WTC11 (cell line): ENCODE measurements at regions not wholly inside any gene's neighbourhood (a gene's known extent, or its start where the extent isn't known, plus 50 kb on each side); places are given as distances from the start of the nearest gene placed in this dataset.

ENCODE experiments used
- ATAC-seq: fragments of 200-7000 bp; cut with Tn5 transposase; 2 replicates; pipeline ENCODE4 v1.10.0; 2021; ENCODE audit warnings: mild to moderate bottlenecking, moderate library complexity
- CTCF ChIA-PET: fragments of 300-600 bp; sonication (Branson Sonifier 250); formaldehyde crosslinking; loops from one replicate; lab custom pipeline; 2021; ENCODE audit warnings: antibody characterized with exemption; lab: Charles Lee
- POLR2A ChIA-PET: fragments of 350-600 bp; sonication (Branson Sonifier 250); formaldehyde crosslinking; loops from one replicate; lab custom pipeline; 2021; ENCODE audit warnings: antibody characterized with exemption; lab: Charles Lee
- DNase-seq: peaks from one replicate; pipeline ENCODE4 v3.0.0; 2021; ENCODE audit warnings: low spot score
- H3K27ac Mint-ChIP-seq: 2 replicates; pipeline ENCODE4 v1.8.0; 2021; ENCODE audit warnings: mixed read lengths
- H3K27me3 Mint-ChIP-seq: 2 replicates; pipeline ENCODE4 v1.8.0; 2021; ENCODE audit warnings: low read depth, mild to moderate bottlenecking, moderate library complexity, mixed read lengths
- H3K36me3 Mint-ChIP-seq: 2 replicates; pipeline ENCODE4 v1.8.0; 2021; ENCODE audit warnings: mixed read lengths
- H3K4me1 Mint-ChIP-seq: 2 replicates; pipeline ENCODE4 v1.8.0; 2022; ENCODE audit warnings: mixed read lengths
- H3K4me3 Mint-ChIP-seq: 2 replicates; pipeline ENCODE4 v1.8.0; 2021; ENCODE audit warnings: mild to moderate bottlenecking, moderate library complexity, mixed read lengths
- H3K9me3 Mint-ChIP-seq: 2 replicates; pipeline ENCODE4 v1.8.0; 2021; ENCODE audit warnings: mixed read lengths
- CBFB ChIP-seq: sonication (generic); formaldehyde crosslinking; IDR thresholded peaks from 2 replicates; pipeline ENCODE4 v1.8.1; 2022; ENCODE audit warnings: mild to moderate bottlenecking, low read depth, missing genetic modification reagents
- ETV6 ChIP-seq: sonication (generic); formaldehyde crosslinking; IDR thresholded peaks from 2 replicates; pipeline ENCODE4 v1.8.1; 2022; ENCODE audit warnings: mild to moderate bottlenecking, missing genetic modification reagents
- NR3C1 ChIP-seq: sonication (generic); formaldehyde crosslinking; conservative IDR thresholded peaks from 2 replicates; pipeline ENCODE4 v1.8.1; 2023; ENCODE audit warnings: low read depth, mild to moderate bottlenecking, missing genetic modification reagents
- OVOL2 ChIP-seq: fragments of 250-450 bp; sonication (Bioruptor Pico); IDR thresholded peaks from 2 replicates; pipeline ENCODE4 v1.9.0; 2021; ENCODE audit warnings: mild to moderate bottlenecking, borderline replicate concordance
- SOX15 ChIP-seq: fragments of 250-450 bp; sonication (Bioruptor Pico); IDR thresholded peaks from 2 replicates; pipeline ENCODE4 v1.9.0; 2021; ENCODE audit warnings: mild to moderate bottlenecking
- ZNF219 ChIP-seq: sonication (generic); formaldehyde crosslinking; IDR thresholded peaks from 2 replicates; pipeline ENCODE4 v1.8.0; 2023; ENCODE audit warnings: missing genetic modification reagents, mild to moderate bottlenecking, borderline replicate concordance
- ZNF232 ChIP-seq: sonication (generic); formaldehyde crosslinking; IDR thresholded peaks from 2 replicates; pipeline ENCODE4 v1.8.0; 2022; ENCODE audit warnings: mild to moderate bottlenecking, missing genetic modification reagents
- ZNF423 ChIP-seq: fragments of 250-450 bp; sonication (Bioruptor Pico); IDR thresholded peaks from 2 replicates; pipeline ENCODE4 v2.1.2; 2022; ENCODE audit warnings: mild to moderate bottlenecking, moderate library complexity
- ZNF671 ChIP-seq: fragments of 250-450 bp; sonication (Bioruptor Pico); IDR thresholded peaks from 2 replicates; pipeline ENCODE4 v1.8.0; 2021; ENCODE audit warnings: mild to moderate bottlenecking
- TF ChIP-seq, protein P1 (sequence below): sonication (generic); formaldehyde crosslinking; IDR thresholded peaks from 2 replicates; pipeline ENCODE4 v1.8.1; 2023; ENCODE audit warnings: mild to moderate bottlenecking, missing genetic modification reagents, moderate library complexity
- TF ChIP-seq, protein P2 (sequence below): sonication (generic); formaldehyde crosslinking; conservative IDR thresholded peaks from 2 replicates; pipeline ENCODE4 v1.8.1; 2023; ENCODE audit warnings: mild to moderate bottlenecking, low read depth, missing genetic modification reagents, moderate library complexity
- TF ChIP-seq, protein P3 (sequence below): fragments of 250-450 bp; sonication (Bioruptor Pico); IDR thresholded peaks from 2 replicates; pipeline ENCODE4 v1.9.0; 2021; ENCODE audit warnings: mild to moderate bottlenecking
- TF ChIP-seq, protein P4 (sequence below): sonication (generic); formaldehyde crosslinking; IDR thresholded peaks from 2 replicates; pipeline ENCODE4 v1.8.0; 2022; ENCODE audit warnings: missing genetic modification reagents
- TF ChIP-seq, protein P5 (sequence below): sonication (generic); formaldehyde crosslinking; IDR thresholded peaks from 2 replicates; pipeline ENCODE4 v1.8.1; 2022; ENCODE audit warnings: low read depth, mild to moderate bottlenecking, moderate library complexity, missing genetic modification reagents, borderline replicate concordance
- TF ChIP-seq, protein P6 (sequence below): fragments of 250-450 bp; sonication (Bioruptor Pico); IDR thresholded peaks from 2 replicates; pipeline ENCODE4 v1.9.0; 2021; ENCODE audit warnings: mild to moderate bottlenecking
- TF ChIP-seq, protein P7 (sequence below): fragments of 250-450 bp; sonication (Bioruptor Pico); IDR thresholded peaks from 2 replicates; pipeline ENCODE4 v1.9.0; 2021; ENCODE audit warnings: mild to moderate bottlenecking, borderline replicate concordance
- TF ChIP-seq, protein P8 (sequence below): sonication (generic); formaldehyde crosslinking; IDR thresholded peaks from 2 replicates; pipeline ENCODE4 v1.8.1; 2022; ENCODE audit warnings: low read depth, missing genetic modification reagents, borderline replicate concordance

DNA sequence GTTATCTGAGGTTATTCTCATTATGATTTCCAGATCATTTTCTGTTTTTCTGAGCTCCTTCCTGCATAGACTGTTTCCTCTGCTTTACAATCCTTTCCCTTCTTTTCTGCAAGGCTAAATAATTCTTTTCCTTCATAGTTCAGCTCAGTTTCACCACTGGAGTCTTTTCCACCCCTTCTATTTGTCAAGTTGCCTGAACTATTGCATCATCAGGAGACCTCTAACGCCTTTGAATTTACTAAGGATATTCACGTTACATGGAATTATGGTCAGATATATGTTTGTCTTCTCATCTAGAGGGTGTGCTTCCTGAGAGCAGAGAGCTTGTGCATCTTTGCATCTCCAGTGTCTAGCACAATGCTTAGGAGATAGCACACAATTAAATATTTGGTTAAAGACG is 140.4 kb upstream of the CA10 start (continued):
- TF ChIP-seq, protein P1, sequence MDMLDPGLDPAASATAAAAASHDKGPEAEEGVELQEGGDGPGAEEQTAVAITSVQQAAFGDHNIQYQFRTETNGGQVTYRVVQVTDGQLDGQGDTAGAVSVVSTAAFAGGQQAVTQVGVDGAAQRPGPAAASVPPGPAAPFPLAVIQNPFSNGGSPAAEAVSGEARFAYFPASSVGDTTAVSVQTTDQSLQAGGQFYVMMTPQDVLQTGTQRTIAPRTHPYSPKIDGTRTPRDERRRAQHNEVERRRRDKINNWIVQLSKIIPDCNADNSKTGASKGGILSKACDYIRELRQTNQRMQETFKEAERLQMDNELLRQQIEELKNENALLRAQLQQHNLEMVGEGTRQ (CRISPR knock-in tag), result no peak
- no peak for TF ChIP-seq OVOL2
- no peak for TF ChIP-seq NR3C1 (CRISPR knock-in tag)
- TF ChIP-seq, protein P2, sequence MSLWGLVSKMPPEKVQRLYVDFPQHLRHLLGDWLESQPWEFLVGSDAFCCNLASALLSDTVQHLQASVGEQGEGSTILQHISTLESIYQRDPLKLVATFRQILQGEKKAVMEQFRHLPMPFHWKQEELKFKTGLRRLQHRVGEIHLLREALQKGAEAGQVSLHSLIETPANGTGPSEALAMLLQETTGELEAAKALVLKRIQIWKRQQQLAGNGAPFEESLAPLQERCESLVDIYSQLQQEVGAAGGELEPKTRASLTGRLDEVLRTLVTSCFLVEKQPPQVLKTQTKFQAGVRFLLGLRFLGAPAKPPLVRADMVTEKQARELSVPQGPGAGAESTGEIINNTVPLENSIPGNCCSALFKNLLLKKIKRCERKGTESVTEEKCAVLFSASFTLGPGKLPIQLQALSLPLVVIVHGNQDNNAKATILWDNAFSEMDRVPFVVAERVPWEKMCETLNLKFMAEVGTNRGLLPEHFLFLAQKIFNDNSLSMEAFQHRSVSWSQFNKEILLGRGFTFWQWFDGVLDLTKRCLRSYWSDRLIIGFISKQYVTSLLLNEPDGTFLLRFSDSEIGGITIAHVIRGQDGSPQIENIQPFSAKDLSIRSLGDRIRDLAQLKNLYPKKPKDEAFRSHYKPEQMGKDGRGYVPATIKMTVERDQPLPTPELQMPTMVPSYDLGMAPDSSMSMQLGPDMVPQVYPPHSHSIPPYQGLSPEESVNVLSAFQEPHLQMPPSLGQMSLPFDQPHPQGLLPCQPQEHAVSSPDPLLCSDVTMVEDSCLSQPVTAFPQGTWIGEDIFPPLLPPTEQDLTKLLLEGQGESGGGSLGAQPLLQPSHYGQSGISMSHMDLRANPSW (CRISPR knock-in tag), result no peak
- no peak for TF ChIP-seq ZNF671
- TF ChIP-seq ZNF232 (CRISPR knock-in tag), result no peak

DNA sequence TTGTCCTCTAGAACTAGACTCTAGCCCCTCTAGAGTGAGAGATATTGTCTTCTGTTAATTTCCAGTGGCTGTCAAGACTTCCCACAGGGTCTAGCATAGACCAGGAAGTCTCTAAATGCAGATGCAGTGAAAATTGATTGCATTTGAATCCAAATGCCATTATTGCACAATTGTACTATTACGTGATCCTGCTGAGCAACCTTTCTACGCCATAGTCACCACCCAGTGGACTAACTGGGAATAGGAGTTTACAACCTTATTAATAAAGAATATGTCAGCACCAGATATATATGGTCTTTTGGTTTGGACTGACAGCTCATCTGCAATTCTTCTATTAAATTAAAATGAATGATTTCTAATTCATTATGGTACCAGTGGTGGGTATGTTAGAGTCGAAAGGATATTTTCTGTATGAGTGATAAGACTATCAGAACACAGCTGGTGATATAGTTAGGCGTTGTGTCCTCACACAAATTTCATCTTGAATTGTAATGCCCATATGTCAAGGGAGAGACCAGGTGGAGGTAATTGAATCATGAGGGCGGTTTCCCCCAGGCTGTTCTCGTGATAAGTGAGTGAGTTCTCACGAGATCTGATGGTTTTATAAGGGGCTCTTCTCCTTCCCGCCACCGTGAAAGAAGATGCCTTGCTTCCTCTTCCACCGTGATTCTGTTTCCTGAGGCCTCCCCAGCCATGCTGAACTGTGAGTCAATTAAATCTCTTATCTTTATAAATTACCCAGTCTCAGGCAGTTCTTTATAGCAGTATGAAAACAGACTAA is 138.9 kb upstream of the CA10 start:
- Mint-ChIP-seq H3K36me3 (peaks cover 39% of the 10 kb centered on the region), H3K9me3 (peaks cover 84% of the 10 kb centered on the region), H3K4me1 (no peaks in the 10 kb centered on the region), H3K27ac (no peak overlapping the region), H3K4me3 (no peak overlapping the region), H3K27me3 (peaks cover 7% of the 10 kb centered on the region; the same call in 1 of the 2 replicates)
- no peak for DNase-seq
- POLR2A ChIA-PET, result no interaction called here
- ATAC-seq, result no peak
- CTCF ChIA-PET, result interaction anchor here (1.0 kb wide), 1 partner anchor 127 kb away, joined by 3 read pairs; no protein-coding TSS in a partner anchor
- TF ChIP-seq SOX15 (CRISPR knock-in tag), result no peak
- no peak for TF ChIP-seq CBFB (CRISPR knock-in tag)
- TF ChIP-seq, protein P3, sequence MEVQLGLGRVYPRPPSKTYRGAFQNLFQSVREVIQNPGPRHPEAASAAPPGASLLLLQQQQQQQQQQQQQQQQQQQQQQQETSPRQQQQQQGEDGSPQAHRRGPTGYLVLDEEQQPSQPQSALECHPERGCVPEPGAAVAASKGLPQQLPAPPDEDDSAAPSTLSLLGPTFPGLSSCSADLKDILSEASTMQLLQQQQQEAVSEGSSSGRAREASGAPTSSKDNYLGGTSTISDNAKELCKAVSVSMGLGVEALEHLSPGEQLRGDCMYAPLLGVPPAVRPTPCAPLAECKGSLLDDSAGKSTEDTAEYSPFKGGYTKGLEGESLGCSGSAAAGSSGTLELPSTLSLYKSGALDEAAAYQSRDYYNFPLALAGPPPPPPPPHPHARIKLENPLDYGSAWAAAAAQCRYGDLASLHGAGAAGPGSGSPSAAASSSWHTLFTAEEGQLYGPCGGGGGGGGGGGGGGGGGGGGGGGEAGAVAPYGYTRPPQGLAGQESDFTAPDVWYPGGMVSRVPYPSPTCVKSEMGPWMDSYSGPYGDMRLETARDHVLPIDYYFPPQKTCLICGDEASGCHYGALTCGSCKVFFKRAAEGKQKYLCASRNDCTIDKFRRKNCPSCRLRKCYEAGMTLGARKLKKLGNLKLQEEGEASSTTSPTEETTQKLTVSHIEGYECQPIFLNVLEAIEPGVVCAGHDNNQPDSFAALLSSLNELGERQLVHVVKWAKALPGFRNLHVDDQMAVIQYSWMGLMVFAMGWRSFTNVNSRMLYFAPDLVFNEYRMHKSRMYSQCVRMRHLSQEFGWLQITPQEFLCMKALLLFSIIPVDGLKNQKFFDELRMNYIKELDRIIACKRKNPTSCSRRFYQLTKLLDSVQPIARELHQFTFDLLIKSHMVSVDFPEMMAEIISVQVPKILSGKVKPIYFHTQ, result no peak
- TF ChIP-seq ZNF219 (CRISPR knock-in tag), result no peak
- TF ChIP-seq, protein P4, sequence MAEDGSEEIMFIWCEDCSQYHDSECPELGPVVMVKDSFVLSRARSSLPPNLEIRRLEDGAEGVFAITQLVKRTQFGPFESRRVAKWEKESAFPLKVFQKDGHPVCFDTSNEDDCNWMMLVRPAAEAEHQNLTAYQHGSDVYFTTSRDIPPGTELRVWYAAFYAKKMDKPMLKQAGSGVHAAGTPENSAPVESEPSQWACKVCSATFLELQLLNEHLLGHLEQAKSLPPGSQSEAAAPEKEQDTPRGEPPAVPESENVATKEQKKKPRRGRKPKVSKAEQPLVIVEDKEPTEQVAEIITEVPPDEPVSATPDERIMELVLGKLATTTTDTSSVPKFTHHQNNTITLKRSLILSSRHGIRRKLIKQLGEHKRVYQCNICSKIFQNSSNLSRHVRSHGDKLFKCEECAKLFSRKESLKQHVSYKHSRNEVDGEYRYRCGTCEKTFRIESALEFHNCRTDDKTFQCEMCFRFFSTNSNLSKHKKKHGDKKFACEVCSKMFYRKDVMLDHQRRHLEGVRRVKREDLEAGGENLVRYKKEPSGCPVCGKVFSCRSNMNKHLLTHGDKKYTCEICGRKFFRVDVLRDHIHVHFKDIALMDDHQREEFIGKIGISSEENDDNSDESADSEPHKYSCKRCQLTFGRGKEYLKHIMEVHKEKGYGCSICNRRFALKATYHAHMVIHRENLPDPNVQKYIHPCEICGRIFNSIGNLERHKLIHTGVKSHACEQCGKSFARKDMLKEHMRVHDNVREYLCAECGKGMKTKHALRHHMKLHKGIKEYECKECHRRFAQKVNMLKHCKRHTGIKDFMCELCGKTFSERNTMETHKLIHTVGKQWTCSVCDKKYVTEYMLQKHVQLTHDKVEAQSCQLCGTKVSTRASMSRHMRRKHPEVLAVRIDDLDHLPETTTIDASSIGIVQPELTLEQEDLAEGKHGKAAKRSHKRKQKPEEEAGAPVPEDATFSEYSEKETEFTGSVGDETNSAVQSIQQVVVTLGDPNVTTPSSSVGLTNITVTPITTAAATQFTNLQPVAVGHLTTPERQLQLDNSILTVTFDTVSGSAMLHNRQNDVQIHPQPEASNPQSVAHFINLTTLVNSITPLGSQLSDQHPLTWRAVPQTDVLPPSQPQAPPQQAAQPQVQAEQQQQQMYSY (CRISPR knock-in tag), result no peak
- TF ChIP-seq ETV6 (CRISPR knock-in tag), result no peak
- TF ChIP-seq, protein P5, sequence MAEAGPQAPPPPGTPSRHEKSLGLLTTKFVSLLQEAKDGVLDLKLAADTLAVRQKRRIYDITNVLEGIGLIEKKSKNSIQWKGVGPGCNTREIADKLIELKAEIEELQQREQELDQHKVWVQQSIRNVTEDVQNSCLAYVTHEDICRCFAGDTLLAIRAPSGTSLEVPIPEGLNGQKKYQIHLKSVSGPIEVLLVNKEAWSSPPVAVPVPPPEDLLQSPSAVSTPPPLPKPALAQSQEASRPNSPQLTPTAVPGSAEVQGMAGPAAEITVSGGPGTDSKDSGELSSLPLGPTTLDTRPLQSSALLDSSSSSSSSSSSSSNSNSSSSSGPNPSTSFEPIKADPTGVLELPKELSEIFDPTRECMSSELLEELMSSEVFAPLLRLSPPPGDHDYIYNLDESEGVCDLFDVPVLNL (CRISPR knock-in tag), result no peak
- TF ChIP-seq, protein P6, sequence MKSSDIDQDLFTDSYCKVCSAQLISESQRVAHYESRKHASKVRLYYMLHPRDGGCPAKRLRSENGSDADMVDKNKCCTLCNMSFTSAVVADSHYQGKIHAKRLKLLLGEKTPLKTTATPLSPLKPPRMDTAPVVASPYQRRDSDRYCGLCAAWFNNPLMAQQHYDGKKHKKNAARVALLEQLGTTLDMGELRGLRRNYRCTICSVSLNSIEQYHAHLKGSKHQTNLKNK (CRISPR knock-in tag), result no peak
- no peak for TF ChIP-seq ZNF423 (CRISPR knock-in tag)
- TF ChIP-seq, protein P7, sequence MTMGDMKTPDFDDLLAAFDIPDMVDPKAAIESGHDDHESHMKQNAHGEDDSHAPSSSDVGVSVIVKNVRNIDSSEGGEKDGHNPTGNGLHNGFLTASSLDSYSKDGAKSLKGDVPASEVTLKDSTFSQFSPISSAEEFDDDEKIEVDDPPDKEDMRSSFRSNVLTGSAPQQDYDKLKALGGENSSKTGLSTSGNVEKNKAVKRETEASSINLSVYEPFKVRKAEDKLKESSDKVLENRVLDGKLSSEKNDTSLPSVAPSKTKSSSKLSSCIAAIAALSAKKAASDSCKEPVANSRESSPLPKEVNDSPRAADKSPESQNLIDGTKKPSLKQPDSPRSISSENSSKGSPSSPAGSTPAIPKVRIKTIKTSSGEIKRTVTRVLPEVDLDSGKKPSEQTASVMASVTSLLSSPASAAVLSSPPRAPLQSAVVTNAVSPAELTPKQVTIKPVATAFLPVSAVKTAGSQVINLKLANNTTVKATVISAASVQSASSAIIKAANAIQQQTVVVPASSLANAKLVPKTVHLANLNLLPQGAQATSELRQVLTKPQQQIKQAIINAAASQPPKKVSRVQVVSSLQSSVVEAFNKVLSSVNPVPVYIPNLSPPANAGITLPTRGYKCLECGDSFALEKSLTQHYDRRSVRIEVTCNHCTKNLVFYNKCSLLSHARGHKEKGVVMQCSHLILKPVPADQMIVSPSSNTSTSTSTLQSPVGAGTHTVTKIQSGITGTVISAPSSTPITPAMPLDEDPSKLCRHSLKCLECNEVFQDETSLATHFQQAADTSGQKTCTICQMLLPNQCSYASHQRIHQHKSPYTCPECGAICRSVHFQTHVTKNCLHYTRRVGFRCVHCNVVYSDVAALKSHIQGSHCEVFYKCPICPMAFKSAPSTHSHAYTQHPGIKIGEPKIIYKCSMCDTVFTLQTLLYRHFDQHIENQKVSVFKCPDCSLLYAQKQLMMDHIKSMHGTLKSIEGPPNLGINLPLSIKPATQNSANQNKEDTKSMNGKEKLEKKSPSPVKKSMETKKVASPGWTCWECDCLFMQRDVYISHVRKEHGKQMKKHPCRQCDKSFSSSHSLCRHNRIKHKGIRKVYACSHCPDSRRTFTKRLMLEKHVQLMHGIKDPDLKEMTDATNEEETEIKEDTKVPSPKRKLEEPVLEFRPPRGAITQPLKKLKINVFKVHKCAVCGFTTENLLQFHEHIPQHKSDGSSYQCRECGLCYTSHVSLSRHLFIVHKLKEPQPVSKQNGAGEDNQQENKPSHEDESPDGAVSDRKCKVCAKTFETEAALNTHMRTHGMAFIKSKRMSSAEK, result no peak
- TF ChIP-seq, protein P8, sequence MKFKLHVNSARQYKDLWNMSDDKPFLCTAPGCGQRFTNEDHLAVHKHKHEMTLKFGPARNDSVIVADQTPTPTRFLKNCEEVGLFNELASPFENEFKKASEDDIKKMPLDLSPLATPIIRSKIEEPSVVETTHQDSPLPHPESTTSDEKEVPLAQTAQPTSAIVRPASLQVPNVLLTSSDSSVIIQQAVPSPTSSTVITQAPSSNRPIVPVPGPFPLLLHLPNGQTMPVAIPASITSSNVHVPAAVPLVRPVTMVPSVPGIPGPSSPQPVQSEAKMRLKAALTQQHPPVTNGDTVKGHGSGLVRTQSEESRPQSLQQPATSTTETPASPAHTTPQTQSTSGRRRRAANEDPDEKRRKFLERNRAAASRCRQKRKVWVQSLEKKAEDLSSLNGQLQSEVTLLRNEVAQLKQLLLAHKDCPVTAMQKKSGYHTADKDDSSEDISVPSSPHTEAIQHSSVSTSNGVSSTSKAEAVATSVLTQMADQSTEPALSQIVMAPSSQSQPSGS (CRISPR knock-in tag), result no peak
